HFF-Myc (cell line): ENCODE measurements at regions not wholly inside any gene's neighbourhood (a gene's known extent, or its start where the extent isn't known, plus 50 kb on each side); places are given as distances from the start of the nearest gene placed in this dataset.

Source experiments
- DNase-seq: peaks from one replicate; pipeline ENCODE4 v3.0.0-alpha.2; 2011; ENCODE audit warnings: low read depth; ENCODE audit errors: extremely low read depth
- H3K4me3 ChIP-seq: replicated peaks from 2 replicates; pipeline ENCODE4 v1.5.1; 2011; ENCODE audit warnings: low read depth, mild to moderate bottlenecking, control low read depth, low read length
- CTCF ChIP-seq: IDR thresholded peaks from 2 replicates; pipeline ENCODE4 v1.5.1; 2012; ENCODE audit warnings: mild to moderate bottlenecking, low read depth, low read length, control low read depth; ENCODE audit errors: missing control alignments

GRCh38 chr3:181567311-181568075 lies 144.2 kb upstream of the SOX2 start:
- no peak for DNase-seq
- no peak for TF ChIP-seq CTCF
- no peak overlapping the region for H3K4me3 ChIP-seq

- no peak for DNase-seq
- TF ChIP-seq CTCF: no peak
- no peak overlapping the region for H3K4me3 ChIP-seq
These were observed 146.3 kb upstream of the SOX2 start for GRCh38 chr3:181565416-181565815.

- DNase-seq: no peak
- no peak for TF ChIP-seq CTCF
- no peak overlapping the region for H3K4me3 ChIP-seq
These were observed 147.5 kb upstream of the SOX2 start for GRCh38 chr3:181564222-181564621.

- no peak for TF ChIP-seq CTCF
- H3K4me3 ChIP-seq: no peak overlapping the region
- DNase-seq: no peak
These were observed 150.3 kb upstream of the SOX2 start for GRCh38 chr3:181561139-181562031.

GRCh38 chr3:181558870-181559269 lies 152.9 kb upstream of the SOX2 start:
- H3K4me3 ChIP-seq: no peak overlapping the region
- TF ChIP-seq CTCF: no peak
- DNase-seq: no peak

- TF ChIP-seq CTCF: no peak
- H3K4me3 ChIP-seq: no peak overlapping the region
- DNase-seq: no peak
These were observed 156.0 kb upstream of the SOX2 start for GRCh38 chr3:181555681-181556080.
